ENCODE measurements at regions not wholly inside any gene's neighbourhood (a gene's known extent, or its start where the extent isn't known, plus 50 kb on each side); places are given as distances from the start of the nearest gene placed in this dataset.

DNA sequence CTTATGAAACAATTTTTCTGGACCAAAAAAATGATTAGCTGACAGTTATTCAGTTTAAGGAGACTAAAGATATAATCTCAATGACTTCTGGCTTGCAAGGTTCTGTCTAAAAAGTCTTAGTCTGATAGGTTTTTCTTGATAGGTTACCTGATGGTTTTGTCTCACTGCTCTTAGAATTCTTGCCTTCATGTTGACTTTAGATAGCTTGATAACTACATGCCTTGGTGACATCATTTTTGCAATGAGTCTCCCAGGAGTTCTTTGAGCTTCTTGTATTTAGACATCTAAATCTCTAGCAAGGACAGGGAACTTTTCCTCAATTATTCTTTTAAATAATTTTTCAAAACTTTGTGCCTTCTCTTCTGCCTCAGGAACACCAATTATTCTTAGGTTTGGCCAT lies 1965.3 kb downstream of the ARAP2 start:
- no peak for TF ChIP-seq POLR2AphosphoS5 (IDR thresholded peaks at IDR 0.05; ENCODE audit: low read depth, low read length)
- TF ChIP-seq TAF1 (IDR thresholded peaks at IDR 0.05; ENCODE audit: borderline replicate concordance, low read depth, low read length): no peak
- no peak for TF ChIP-seq POLR2A (IDR thresholded peaks at IDR 0.05; ENCODE audit: low read depth, low read length)
